GM19372 (cell line): ENCODE measurements at regions not wholly inside any gene's neighbourhood (a gene's known extent, or its start where the extent isn't known, plus 50 kb on each side); places are given as distances from the start of the nearest gene placed in this dataset.

Experiments used
- ATAC-seq: cut with Tn5 transposase; IDR thresholded peaks from one replicate; pipeline ENCODE4 v1.9.1; 2021; ENCODE audit warnings: mild to moderate bottlenecking, low read depth, moderate library complexity; ENCODE audit not compliant: unreplicated experiment

DNA sequence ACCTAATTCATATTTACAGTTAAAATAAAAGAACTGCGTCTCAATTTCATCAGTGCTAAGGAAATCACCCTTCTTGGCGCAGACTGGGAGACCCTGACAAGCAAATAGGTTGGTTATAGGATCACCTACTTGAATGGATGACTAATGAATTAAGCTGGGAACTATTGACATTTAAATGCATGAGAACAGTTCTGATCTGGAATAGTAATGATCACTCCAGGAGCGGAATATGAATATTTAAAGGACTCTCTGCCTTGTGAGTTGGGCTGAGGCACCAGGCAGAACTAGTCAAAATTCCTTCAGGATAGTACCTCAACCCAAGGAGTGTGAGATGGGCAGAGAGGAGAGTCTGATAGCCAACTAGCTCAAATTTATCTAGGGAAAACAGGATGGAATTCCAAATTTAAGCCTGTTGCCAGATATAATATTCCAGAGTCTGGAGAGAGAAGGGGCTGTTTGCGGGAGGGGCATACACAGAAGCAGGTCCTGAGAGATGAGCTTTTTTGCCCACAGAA lies 364.4 kb downstream of the CSNK1G3 start:
- no peak for ATAC-seq

DNA sequence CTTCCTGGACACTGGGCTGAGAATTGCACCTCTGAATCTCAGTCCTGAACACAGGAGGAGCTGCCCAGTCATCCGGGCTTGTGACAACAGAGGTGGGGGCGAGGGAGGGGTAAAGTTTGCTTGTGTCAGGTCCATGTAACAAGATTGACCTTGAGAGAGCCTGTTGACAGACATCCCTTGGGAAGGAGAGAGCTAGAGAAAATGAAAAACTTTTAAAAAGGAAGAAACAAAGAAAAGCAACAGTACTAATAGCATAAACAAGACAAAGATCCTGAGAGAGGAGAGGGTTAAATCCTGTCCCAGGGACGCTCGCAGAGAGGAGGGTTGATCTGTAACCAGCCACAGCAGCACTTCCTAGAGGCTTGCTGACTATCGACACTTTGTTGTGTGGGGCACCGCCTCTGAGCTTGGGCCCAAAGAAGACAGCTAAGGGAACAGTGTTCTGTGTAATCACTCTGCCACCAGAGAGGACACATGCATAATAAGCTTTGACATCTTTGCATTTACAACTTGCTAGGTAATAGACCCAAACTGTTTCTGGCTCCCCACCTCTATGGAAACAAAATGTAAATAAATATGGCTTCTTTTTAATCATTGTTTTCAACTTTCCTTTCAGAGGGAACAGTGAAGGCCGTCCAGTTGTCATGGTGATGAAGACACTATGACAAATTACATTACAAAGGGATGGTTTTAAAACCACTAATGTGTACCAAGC lies 363.7 kb downstream of the CSNK1G3 start:
- ATAC-seq, result no peak

DNA sequence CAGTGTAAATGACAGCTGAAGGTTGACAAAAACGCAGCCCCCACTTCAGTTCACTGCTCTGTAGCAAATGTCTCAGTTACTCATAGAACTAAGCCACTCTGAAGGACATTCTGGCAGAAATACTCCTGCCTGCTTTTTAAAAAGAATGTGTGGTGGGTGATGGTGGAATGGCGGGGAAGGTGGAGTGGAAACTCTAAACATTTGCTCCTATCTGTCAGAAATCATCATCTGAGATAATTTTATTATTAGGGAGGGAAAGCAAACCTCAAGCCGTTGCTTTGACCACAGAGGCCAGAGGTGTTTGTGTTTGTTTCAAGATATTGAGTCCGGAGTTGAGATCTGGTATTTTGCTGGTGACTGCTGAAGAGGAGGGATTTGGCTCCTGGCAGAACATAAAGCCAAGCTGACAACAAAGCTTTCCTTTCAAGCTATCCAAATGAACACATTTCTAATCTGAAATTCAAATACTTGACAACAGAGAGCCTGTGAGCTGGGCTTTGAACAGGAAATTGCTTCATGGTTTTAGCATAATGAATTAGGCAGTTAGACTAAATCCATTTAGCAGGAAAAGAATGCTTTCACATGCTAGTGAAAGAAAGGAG lies 362.7 kb downstream of the CSNK1G3 start:
- ATAC-seq, result no peak

DNA sequence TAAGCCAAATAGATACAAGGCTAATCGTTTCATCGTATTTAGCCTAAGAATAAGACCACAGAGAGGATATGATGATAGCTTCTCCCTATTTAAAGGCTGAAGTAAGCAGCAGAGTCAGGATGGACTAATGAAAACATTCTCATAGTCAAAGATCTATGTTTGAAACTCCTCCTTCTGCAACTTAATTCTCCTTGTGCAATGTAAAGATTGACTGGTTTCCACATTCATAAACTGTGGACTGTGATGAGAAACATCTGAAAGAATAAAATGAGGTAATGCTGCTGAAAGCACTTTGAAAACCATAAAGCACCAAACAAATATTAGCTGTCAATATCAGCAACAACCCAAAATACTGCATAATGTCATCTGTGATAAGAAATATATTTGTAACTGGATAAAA lies 361.9 kb downstream of the CSNK1G3 start:
- no peak for ATAC-seq

DNA sequence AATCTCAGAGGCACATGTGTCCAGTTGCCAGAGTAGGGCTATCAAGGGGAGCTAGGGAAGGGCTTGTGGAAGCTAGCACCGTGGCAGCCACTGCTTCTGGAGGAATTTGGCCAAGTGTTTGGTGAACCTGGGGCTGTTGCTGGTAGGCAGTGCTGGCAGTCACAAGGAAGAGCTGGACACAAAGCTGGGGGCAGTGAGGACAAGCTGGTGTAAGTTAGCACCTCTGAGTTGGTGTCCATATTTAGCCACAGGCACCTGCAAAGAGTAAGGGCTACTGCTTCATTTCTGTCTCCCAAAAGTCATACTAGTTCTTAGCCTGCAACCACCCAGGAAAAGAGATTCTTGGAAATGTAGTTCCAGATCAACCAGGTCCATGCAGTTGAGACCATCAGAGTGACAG lies 359.4 kb downstream of the CSNK1G3 start:
- no peak for ATAC-seq

DNA sequence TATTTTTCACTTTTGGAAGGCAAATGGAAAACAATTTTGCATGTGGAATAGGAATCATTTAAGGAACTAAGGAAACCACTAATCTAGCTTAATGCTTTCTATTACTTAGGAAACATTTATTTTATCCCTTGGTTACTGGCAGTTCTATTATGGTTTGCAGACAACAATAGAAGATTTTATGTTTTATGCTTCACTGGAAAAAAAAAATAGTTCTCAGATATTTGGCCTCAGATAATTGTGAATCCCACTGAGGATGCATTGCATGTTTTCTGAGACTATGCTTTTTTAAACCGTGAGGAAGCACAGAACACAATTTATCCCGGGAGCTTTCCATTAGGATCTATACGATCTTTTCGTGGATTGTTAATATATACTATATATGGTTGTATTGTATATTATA lies 356.9 kb downstream of the CSNK1G3 start:
- ATAC-seq, result no peak

DNA sequence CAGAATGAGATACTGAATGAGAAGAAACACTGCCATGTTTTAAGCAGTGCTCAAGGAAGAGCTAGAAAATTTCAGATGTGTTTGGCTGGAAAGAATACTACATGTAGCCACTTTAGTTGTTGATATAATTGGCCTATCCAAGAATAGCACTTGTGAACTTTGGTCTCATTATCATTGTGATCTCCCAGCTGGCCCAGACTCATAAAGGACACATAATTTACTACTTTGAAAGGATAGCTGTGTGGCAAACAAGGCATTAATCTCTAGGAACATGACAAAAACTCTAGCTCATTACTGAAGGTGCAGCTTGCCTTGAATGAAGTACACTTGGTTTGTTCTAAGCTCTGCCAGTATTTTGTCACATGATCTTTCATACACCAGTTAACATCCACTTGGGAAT lies 356.3 kb downstream of the CSNK1G3 start:
- ATAC-seq, result no peak

DNA sequence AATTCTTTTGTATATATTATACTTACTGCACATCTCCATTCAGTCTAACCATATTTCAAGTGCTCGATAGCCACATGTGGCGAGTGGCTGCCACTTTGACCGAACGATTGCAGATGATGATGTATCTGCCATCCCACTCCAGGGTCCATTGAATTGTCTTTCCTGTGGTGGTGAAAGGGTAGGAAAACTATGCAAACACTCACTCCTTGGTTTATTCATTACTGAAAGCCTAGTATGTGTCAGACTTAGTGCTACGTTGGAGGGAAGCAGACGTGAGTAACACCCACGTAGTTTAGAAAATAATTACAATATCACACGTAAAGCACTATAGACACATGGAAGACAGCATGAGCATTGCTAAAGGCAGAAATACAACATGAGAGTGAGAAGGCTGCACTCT lies 353.7 kb downstream of the CSNK1G3 start:
- ATAC-seq, result no peak

DNA sequence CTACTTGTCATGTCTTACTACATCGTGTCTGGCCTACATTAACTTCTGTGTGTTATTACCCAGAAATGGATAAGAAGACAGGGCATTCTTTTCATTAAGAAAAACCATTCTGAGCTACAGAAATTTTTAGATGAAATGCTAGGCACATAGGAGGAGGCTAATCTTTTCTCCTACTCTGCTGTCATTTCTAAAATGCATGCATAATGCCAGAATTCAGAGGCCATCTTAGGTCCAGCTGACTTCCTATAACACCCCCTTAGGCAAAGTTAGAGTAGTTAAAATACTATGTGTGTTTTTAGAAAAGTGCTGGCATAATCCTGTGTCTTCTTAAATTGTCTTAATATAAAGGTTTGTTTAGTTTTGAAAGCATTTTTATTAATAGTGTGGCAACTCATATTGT lies 352.6 kb downstream of the CSNK1G3 start:
- no peak for ATAC-seq

DNA sequence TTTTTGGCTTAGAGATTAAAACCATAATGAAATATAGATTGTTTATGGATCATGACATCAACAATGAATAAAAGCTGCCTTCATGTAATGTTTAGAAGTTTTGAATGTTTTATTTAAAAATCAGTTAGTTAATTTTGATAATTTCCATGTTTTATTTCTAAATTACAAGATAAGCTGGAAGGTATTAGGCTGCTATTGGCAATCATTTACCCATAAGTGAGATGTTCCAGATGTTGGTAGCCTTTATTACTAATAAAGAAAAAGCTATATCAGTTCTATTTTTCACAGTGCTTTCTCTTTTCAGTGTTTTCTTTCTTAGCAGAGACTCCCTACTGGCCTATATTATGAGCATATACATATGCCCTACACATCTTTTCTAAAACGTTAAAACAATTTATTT lies 347.0 kb downstream of the CSNK1G3 start:
- ATAC-seq, result no peak

DNA sequence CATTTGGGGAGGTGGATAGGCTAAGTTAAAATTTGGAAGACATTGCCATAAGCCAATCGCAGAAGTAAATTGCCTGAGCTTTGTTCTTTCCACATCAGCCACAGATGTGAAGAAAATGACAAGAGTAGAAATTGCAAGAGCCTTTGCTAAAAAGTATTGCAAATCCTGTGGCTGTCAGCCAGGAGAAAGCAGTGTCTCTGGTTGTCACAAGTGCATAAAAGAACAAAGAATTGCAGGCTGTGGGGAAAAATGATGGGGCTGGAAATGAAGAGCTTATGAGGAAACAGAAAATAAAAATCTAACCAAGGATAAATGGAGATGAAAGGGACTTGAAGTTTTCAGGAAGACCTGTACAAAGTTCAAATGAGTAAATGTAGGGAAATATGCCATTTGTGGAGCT lies 344.8 kb downstream of the CSNK1G3 start:
- no peak for ATAC-seq

DNA sequence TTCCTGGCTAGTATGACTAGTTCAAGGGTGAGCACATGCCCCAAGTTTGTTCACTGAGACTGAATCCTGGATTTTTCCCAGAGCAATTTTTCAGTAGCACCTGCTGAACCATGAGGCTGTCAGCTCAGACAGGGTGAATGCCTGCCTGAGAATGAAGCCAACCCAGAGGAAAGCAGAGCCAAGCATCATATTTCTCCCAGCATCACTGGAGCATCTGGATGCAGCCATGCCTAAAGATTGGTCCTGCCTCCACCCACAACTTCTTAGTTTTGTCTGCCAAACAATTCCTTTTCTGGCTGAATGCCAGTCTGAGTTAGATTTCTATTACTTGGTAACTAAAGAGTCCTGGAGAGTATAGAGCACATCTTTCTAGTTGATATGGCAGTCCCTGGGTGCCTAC lies 343.6 kb downstream of the CSNK1G3 start:
- no peak for ATAC-seq

DNA sequence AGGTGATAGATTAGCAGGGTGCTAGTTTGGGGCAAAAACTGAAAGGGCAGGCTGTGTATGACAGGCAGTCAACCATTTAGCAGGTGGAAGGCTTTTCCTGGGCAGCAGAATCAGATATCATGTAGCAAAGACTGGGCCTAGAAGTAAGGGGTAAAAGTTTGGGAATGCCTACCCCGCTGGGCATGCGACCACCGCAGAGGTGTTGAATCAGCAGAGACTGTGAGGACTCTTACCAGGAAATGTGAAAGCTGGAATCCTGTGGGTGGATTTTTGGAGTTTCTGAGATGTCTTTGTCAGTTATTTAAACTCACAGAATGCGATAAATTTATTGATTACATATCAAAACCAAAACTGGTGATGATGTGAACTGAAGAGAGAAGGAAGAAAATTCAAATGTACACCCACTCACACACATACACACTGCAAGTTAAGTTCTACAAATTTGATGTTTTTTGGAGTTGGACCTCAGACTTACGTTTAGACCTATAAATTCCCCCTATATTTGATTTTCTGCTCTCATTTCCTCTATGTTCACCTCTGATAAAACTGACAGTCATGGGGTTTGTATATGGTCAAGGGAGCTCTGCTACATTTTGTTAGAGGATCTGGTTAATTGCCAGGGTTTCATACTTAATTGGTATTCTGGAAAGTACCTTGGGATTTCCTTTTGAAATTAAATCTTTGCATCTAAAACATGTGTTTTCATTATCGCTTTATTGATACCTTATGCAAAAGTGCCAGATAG lies 333.6 kb downstream of the CSNK1G3 start:
- no peak for ATAC-seq

DNA sequence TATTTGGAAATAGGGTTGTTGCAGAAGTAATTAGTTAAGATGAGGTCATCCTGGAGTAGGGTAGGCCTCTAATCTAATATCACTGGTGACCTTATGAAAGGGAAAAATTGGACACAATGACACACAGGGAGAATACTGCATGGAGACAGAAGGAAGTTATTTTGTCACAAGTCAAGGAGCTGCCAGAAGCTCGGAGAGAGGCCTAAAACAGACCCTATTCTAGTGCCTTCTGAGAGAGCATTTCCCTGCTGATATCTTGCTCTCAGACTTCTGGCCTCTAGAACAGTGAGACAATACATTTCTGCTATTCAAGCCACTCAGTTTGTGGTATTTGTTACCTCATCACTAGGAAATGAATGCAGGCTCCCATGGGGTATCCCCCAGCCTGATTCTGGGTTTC lies 332.9 kb downstream of the CSNK1G3 start:
- no peak for ATAC-seq

DNA sequence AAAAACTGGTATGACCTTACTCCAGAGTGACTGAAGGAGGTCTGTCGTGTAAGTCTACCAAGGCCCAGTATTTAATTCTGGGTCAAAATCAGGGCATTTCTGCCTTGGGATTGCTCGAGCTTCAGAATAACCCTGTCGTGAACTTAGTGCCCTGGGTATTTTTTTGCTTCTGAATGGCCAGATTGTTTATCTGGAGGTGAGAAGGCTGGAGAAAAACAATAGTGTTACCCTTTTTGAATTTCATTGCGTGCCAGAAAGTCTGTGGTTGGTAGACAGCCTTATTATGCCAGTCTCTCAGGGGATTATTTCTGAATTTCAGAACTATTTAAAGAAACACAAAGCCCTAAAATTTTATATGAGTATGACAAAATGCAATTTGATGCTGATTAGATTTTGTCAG lies 323.4 kb downstream of the CSNK1G3 start:
- no peak for ATAC-seq

DNA sequence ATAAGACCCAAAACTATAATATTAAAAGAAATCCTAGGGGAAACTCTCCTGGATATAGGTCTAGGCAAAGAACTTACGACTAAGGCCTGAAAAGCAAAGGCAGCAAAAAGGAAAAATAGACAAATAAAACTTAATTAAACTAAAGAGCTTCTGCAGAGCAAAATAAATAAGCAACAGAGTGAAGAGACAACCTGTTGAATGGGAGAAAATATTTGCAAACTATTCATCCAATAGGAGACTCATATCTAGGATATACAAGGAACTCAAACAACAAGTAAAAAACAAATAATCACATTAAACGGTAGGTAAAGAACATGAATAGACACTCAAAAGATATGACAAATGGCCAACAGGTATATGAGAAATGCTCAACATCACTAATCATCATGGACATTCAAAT lies 318.6 kb downstream of the CSNK1G3 start:
- ATAC-seq, result no peak

DNA sequence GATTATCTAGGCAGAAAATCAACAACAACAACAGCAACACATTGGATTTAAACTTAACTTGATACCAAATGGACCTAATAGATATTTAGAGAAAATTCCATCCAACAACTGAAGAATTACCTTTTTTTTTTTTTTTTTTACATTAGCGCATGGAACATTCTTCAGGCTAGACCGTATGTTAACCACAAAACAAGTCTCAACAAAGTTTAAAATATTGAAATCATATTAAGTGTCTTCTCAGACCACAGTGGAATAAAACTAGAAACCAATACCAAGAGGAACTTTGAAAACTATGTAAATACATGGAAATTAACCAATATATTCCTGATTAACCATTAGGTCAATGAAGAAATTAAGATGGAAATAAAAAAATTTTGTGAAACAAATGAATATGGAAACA lies 315.8 kb downstream of the CSNK1G3 start:
- no peak for ATAC-seq

DNA sequence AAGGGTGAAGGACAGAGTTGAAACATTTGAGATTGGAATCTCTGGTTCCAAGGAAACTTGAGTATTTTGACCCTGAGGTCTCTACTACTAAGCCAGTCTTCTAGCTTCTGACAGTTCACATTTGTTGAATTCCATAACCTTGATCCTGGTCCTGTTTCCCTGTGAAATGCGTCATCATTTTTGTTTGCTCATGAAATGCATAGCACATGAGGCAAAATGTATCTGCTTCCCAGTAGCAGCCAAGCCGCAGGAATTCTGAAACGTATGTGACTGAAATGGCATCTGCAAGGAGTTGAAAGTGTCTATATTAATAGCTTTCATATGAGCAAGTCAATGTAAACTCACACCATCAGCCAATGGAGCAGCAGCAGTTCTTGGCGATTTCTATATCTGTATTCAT lies 307.9 kb downstream of the CSNK1G3 start:
- no peak for ATAC-seq

DNA sequence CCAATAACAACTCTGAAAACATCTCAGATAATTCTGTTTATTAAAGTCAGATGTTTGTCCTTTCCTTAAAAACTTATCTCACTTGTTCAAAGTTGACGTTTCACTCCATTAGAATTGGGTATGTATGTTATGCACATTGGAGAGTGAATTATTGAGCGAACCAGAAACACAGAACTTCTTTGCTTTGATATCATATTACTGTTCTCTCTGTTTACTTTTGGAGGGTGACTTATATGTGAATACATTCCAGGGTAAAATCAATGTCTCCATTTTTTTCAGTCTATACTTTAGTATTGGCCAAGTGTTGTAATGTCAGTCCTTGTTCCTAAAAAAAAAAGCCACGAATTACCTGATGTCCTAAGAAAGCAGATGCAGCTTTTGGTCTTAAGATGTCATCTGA lies 307.4 kb downstream of the CSNK1G3 start:
- no peak for ATAC-seq

DNA sequence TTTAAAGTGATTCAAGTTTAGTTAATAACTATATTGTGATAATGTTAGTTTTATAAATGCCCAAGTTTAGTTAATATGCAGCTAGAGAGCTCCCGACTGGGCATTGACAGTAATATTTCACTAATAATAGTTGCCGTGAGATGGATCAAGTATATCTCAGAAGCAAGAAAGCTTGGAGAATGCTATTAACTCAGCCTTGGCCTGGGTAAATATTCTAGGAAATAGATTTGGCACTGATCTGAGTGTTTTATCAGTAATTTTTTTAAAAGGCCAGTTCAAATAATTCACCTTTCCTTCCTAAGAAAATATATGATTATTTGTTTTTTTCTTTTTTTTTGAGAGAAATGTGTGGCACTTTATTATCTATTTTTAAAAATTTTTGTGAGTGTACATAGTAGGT lies 305.3 kb downstream of the CSNK1G3 start:
- no peak for ATAC-seq

DNA sequence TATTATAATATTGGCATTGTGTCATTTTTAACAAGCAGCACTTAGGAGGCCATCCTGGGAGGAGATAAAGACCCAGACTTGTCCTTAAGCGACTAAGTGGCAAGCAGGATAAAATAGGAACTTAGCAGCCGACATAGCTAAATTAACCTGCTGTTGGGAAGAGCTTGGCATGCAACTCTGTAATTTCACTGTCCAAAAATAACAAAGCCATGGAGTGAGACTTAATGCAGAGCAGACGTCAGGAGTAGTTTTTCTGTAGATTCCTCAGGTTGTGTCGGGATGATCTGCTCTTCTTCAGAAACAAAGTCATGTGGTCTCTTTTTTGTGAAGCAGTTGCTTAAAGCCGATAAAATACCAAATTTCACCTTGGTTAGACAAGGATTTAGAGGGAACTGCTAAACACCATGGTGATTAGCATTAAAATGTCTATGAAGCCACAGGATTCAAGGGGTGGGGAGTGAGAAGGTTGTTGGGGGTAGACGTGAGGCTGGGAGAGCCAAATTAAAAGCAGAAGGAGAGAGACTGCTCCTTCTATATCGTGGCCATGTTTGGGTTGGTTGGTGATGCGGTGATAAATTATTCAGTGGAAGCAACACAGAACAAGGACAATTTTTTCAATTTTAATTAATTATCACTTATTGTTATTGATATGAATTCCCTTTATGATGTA lies 303.0 kb downstream of the CSNK1G3 start:
- no peak for ATAC-seq
